ENCODE measurements at regions not wholly inside any gene's neighbourhood (a gene's known extent, or its start where the extent isn't known, plus 50 kb on each side); places are given as distances from the start of the nearest gene placed in this dataset.

- TF ChIP-seq, protein P1, sequence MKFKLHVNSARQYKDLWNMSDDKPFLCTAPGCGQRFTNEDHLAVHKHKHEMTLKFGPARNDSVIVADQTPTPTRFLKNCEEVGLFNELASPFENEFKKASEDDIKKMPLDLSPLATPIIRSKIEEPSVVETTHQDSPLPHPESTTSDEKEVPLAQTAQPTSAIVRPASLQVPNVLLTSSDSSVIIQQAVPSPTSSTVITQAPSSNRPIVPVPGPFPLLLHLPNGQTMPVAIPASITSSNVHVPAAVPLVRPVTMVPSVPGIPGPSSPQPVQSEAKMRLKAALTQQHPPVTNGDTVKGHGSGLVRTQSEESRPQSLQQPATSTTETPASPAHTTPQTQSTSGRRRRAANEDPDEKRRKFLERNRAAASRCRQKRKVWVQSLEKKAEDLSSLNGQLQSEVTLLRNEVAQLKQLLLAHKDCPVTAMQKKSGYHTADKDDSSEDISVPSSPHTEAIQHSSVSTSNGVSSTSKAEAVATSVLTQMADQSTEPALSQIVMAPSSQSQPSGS (IDR thresholded peaks at IDR 0.05; ENCODE audit: low read length), result no peak
- TF ChIP-seq CBFB (IDR thresholded peaks at IDR 0.05; ENCODE audit: low read depth), result no peak
- TF ChIP-seq EZH2 (IDR thresholded peaks at IDR 0.05; ENCODE audit: borderline replicate concordance, control insufficient read depth, low read depth, low read length), result no peak
- no peak for TF ChIP-seq CTCF (IDR thresholded peaks at IDR 0.05 in 2 of 3, conservative IDR thresholded peaks at IDR 0.05 in 1 of 3; ENCODE audit: control insufficient read depth in 2 of 3, extremely low read depth in 1 of 3, insufficient read depth in 1 of 3, low read depth in 3 of 3, low read length in 3 of 3)
Measured at GRCh38 chr15:36175186-36175740, 404.2 kb upstream of the CDIN1 start.

All from GM12878 (cell line).